ENCODE measurements at regions not wholly inside any gene's neighbourhood (a gene's known extent, or its start where the extent isn't known, plus 50 kb on each side); places are given as distances from the start of the nearest gene placed in this dataset.

DNA sequence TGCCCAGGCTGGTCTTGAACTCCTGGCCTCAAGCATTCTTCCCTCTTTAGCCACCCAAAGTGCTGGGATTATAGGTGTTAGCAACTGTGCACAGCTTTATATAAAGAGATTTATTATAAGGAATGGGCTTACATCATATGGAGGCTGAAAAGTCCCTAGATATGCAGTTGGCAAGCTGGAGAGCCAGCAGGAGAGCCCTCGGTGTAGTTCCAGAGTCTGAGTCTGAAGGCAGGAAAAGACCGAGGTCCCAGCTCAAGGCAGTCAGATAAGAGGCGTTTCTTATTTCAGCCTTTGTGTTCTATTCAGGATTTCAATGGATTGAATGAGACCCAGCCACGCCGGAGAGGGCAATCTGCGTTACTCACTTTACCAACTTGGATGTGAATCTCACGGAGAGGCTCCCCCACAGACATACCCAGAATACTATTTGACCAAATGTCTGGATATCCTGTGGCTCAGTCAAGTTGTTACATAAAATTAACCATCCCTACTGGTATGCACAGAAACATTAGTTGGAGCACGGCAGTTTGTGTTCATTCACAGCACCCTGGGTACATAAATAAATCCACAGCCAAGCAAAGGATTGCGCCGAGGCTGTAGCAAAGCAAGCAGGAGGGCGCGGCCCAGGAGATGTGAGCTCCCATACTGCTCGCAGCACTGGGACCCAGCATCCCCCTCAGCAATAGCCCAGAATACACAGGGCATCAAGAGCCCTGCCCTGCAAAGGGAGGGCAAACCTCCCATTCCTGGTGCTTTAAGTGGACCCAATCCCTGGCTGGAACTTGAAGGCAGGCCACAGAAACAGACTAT is 158.4 kb upstream of the ZNF32 start (continued):
- TF ChIP-seq, protein P1, sequence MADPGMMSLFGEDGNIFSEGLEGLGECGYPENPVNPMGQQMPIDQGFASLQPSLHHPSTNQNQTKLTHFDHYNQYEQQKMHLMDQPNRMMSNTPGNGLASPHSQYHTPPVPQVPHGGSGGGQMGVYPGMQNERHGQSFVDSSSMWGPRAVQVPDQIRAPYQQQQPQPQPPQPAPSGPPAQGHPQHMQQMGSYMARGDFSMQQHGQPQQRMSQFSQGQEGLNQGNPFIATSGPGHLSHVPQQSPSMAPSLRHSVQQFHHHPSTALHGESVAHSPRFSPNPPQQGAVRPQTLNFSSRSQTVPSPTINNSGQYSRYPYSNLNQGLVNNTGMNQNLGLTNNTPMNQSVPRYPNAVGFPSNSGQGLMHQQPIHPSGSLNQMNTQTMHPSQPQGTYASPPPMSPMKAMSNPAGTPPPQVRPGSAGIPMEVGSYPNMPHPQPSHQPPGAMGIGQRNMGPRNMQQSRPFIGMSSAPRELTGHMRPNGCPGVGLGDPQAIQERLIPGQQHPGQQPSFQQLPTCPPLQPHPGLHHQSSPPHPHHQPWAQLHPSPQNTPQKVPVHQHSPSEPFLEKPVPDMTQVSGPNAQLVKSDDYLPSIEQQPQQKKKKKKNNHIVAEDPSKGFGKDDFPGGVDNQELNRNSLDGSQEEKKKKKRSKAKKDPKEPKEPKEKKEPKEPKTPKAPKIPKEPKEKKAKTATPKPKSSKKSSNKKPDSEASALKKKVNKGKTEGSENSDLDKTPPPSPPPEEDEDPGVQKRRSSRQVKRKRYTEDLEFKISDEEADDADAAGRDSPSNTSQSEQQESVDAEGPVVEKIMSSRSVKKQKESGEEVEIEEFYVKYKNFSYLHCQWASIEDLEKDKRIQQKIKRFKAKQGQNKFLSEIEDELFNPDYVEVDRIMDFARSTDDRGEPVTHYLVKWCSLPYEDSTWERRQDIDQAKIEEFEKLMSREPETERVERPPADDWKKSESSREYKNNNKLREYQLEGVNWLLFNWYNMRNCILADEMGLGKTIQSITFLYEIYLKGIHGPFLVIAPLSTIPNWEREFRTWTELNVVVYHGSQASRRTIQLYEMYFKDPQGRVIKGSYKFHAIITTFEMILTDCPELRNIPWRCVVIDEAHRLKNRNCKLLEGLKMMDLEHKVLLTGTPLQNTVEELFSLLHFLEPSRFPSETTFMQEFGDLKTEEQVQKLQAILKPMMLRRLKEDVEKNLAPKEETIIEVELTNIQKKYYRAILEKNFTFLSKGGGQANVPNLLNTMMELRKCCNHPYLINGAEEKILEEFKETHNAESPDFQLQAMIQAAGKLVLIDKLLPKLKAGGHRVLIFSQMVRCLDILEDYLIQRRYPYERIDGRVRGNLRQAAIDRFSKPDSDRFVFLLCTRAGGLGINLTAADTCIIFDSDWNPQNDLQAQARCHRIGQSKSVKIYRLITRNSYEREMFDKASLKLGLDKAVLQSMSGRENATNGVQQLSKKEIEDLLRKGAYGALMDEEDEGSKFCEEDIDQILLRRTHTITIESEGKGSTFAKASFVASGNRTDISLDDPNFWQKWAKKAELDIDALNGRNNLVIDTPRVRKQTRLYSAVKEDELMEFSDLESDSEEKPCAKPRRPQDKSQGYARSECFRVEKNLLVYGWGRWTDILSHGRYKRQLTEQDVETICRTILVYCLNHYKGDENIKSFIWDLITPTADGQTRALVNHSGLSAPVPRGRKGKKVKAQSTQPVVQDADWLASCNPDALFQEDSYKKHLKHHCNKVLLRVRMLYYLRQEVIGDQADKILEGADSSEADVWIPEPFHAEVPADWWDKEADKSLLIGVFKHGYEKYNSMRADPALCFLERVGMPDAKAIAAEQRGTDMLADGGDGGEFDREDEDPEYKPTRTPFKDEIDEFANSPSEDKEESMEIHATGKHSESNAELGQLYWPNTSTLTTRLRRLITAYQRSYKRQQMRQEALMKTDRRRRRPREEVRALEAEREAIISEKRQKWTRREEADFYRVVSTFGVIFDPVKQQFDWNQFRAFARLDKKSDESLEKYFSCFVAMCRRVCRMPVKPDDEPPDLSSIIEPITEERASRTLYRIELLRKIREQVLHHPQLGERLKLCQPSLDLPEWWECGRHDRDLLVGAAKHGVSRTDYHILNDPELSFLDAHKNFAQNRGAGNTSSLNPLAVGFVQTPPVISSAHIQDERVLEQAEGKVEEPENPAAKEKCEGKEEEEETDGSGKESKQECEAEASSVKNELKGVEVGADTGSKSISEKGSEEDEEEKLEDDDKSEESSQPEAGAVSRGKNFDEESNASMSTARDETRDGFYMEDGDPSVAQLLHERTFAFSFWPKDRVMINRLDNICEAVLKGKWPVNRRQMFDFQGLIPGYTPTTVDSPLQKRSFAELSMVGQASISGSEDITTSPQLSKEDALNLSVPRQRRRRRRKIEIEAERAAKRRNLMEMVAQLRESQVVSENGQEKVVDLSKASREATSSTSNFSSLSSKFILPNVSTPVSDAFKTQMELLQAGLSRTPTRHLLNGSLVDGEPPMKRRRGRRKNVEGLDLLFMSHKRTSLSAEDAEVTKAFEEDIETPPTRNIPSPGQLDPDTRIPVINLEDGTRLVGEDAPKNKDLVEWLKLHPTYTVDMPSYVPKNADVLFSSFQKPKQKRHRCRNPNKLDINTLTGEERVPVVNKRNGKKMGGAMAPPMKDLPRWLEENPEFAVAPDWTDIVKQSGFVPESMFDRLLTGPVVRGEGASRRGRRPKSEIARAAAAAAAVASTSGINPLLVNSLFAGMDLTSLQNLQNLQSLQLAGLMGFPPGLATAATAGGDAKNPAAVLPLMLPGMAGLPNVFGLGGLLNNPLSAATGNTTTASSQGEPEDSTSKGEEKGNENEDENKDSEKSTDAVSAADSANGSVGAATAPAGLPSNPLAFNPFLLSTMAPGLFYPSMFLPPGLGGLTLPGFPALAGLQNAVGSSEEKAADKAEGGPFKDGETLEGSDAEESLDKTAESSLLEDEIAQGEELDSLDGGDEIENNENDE (IDR thresholded peaks at IDR 0.05; ENCODE audit: insufficient replicate concordance, low read length) = no peak
- TF ChIP-seq EP300 (IDR thresholded peaks at IDR 0.05; ENCODE audit: borderline replicate concordance in 1 of 2, low read depth in 2 of 2, low read length in 2 of 2) = no peak
- no peak for TF ChIP-seq NRF1 (IDR thresholded peaks at IDR 0.05; ENCODE audit: low read depth, low read length)
- TF ChIP-seq SUZ12 (IDR thresholded peaks at IDR 0.05; ENCODE audit: low read length) = no peak
- TF ChIP-seq RFX5 (IDR thresholded peaks at IDR 0.05; ENCODE audit: borderline replicate concordance, low read depth, low read length) = no peak
- TF ChIP-seq SP1 (IDR thresholded peaks at IDR 0.05; ENCODE audit: low read depth, low read length) = no peak
- TF ChIP-seq CHD1 (IDR thresholded peaks at IDR 0.05; ENCODE audit: low read depth, low read length) = no peak

Measured in H1 (cell line).